ENCODE measurements at regions not wholly inside any gene's neighbourhood (a gene's known extent, or its start where the extent isn't known, plus 50 kb on each side); places are given as distances from the start of the nearest gene placed in this dataset.

GRCh38 chr7:79658304-79658703 is 204.8 kb upstream of the MAGI2 start:
- no peak for TF ChIP-seq CTCF (IDR thresholded peaks at IDR 0.05; ENCODE audit: low read depth, low read length, poor library complexity, severe bottlenecking)
- TF ChIP-seq EZH2phosphoT487 (IDR thresholded peaks at IDR 0.05; ENCODE audit: borderline replicate concordance, low read length): no peak
